ENCODE measurements at regions not wholly inside any gene's neighbourhood (a gene's known extent, or its start where the extent isn't known, plus 50 kb on each side); places are given as distances from the start of the nearest gene placed in this dataset.

GRCh38 chr11:119941171-119941570 is 196.7 kb downstream of the TRIM29 start:
- intact Hi-C loops (cut with micrococcal nuclease) = no loop called here
- ChIA-PET CTCF (ENCODE audit: low intra/inter-chr PET ratio) (no interaction called here), POLR2A (no interaction called here)
- H3K9me1 ChIP-seq (ENCODE audit: control insufficient read depth, insufficient read depth, low read length) = no peaks in the 10 kb centered on the region
- peaks cover 4% of the 10 kb centered on the region; the same call in 1 of the 2 replicates for H4K20me1 ChIP-seq (replicated peaks; ENCODE audit: control insufficient read depth, insufficient read depth, low read length)
- no peak for DNase-seq (ENCODE audit: extremely low read depth in 1 of 4, low spot score in 3 of 4)
- no TSS peak for BruUV-seq (replicated peaks)
- no peaks in the 10 kb centered on the region for H3K9me3 ChIP-seq (replicated peaks; ENCODE audit: control insufficient read depth, insufficient read depth, low read depth, low read length)
- no peak for TF ChIP-seq ZFP91 (CRISPR knock-in tag; IDR thresholded peaks at IDR 0.05)
- no peaks in the 10 kb centered on the region; a peak in 1 of 5 replicates for H3K4me1 ChIP-seq (replicated peaks in 1 of 2; ENCODE audit: control insufficient read depth in 2 of 2, insufficient read depth in 2 of 2, low read length in 2 of 2)
- no peak for ATAC-seq
- H3K9ac ChIP-seq (ENCODE audit: insufficient read depth in 1 of 2, low read depth in 2 of 2, low read length in 2 of 2) = no peak overlapping the region
- H3K36me3 ChIP-seq (ENCODE audit: control insufficient read depth, insufficient read depth, low read length) = no peaks in the 10 kb centered on the region
- H3K4me3 ChIP-seq = no peak overlapping the region
- no peak overlapping the region for H3K4me2 ChIP-seq (ENCODE audit: insufficient read depth, low read length)
- H3K27me3 ChIP-seq (ENCODE audit: control insufficient read depth in 2 of 2, insufficient read depth in 2 of 2, low read length in 2 of 2) = peaks cover 0 to 12% of the 10 kb centered on the region in 2 experiments; a peak in 2 of 5 replicates
- no peak overlapping the region for H2AFZ ChIP-seq (ENCODE audit: low read depth, low read length)
- WGBS (ENCODE audit: insufficient coverage, low coverage, missing lambda C conversion rate) = 2% methylated on average over 6 of the region's 6 CpGs
- in situ Hi-C loops (cut with MboI) = no loop called here
- H3K79me2 ChIP-seq (ENCODE audit: control insufficient read depth, insufficient read depth, low read length) = no peaks in the 10 kb centered on the region
- H3K27ac ChIP-seq (ENCODE audit: extremely low read depth, low read depth, low read length) = no peak overlapping the region
- no peak for FAIRE-seq

- H3K9me1 ChIP-seq (ENCODE audit: control insufficient read depth, insufficient read depth, low read length) = no peaks in the 10 kb centered on the region
- no peak for FAIRE-seq
- CTCF ChIA-PET (ENCODE audit: low intra/inter-chr PET ratio) = no interaction called here
- H3K36me3 ChIP-seq (ENCODE audit: control insufficient read depth, insufficient read depth, low read length) = no peaks in the 10 kb centered on the region
- in situ Hi-C loops (cut with MboI) = no loop called here
- H2AFZ ChIP-seq (ENCODE audit: low read depth, low read length) = no peak overlapping the region
- H3K4me3 ChIP-seq = no peak overlapping the region
- no peaks in the 10 kb centered on the region; a peak in 1 of 5 replicates for H3K4me1 ChIP-seq (replicated peaks in 1 of 2; ENCODE audit: control insufficient read depth in 2 of 2, insufficient read depth in 2 of 2, low read length in 2 of 2)
- POLR2A ChIA-PET = interaction anchor here (0.5 kb wide), 1 partner anchor 10 kb away, joined by 4 read pairs; no protein-coding TSS in a partner anchor
- peaks cover 4% of the 10 kb centered on the region; the same call in 1 of the 2 replicates for H4K20me1 ChIP-seq (replicated peaks; ENCODE audit: control insufficient read depth, insufficient read depth, low read length)
- no peak overlapping the region for H3K4me2 ChIP-seq (ENCODE audit: insufficient read depth, low read length)
- no peak for TF ChIP-seq GABPB1 (CRISPR knock-in tag; IDR thresholded peaks at IDR 0.05)
- TF ChIP-seq MITF (IDR thresholded peaks at IDR 0.05) = no peak
- no peak for TF ChIP-seq NONO (IDR thresholded peaks at IDR 0.05; ENCODE audit: low read depth in 2 of 2, low read length in 1 of 2)
- no peak for TF ChIP-seq MAFF (IDR thresholded peaks at IDR 0.05; ENCODE audit: low read length)
- no peak for TF ChIP-seq XRCC3 (IDR thresholded peaks at IDR 0.05)
- no peak for TF ChIP-seq TBP (optimal IDR thresholded peaks at IDR 0.05; ENCODE audit: low read depth, low read length)
- TF ChIP-seq NFE2L1 (tag; IDR thresholded peaks at IDR 0.05; ENCODE audit: borderline replicate concordance, low read depth) = no peak
- TF ChIP-seq PCBP1 (IDR thresholded peaks at IDR 0.05; ENCODE audit: low read depth, low read length, poor library complexity, severe bottlenecking) = no peak
- intact Hi-C loops (cut with micrococcal nuclease) = no loop called here
- ATAC-seq = no peak
- WGBS (ENCODE audit: insufficient coverage, low coverage, missing lambda C conversion rate) = 1% methylated on average over 7 of the region's 7 CpGs
- H3K9ac ChIP-seq (ENCODE audit: insufficient read depth in 1 of 2, low read depth in 2 of 2, low read length in 2 of 2) = no peak overlapping the region
- H3K27me3 ChIP-seq (ENCODE audit: control insufficient read depth in 2 of 2, insufficient read depth in 2 of 2, low read length in 2 of 2) = peaks cover 0 to 16% of the 10 kb centered on the region in 2 experiments; a peak in 2 of 5 replicates
- H3K27ac ChIP-seq (ENCODE audit: extremely low read depth, low read depth, low read length) = no peak overlapping the region
- BruUV-seq (replicated peaks) = no TSS peak
- DNase-seq (ENCODE audit: extremely low read depth in 1 of 4, low spot score in 3 of 4) = no peak
- H3K9me3 ChIP-seq (replicated peaks; ENCODE audit: control insufficient read depth, insufficient read depth, low read depth, low read length) = no peaks in the 10 kb centered on the region
- no peaks in the 10 kb centered on the region for H3K79me2 ChIP-seq (ENCODE audit: control insufficient read depth, insufficient read depth, low read length)
Measured at GRCh38 chr11:119940401-119940976, 197.4 kb downstream of the TRIM29 start.

All from K562 (cell line).